ENCODE measurements at regions not wholly inside any gene's neighbourhood (a gene's known extent, or its start where the extent isn't known, plus 50 kb on each side); places are given as distances from the start of the nearest gene placed in this dataset.

- no peak for TF ChIP-seq POLR2AphosphoS5 (IDR thresholded peaks at IDR 0.05)
- WGBS = 72% methylated on average over 3 of the region's 3 CpGs
- Histone ChIP-seq H3K4me1 (no peaks in the 10 kb centered on the region), H3K36me3 (no peaks in the 10 kb centered on the region), H3K9me3 (no peaks in the 10 kb centered on the region), H3K27me3 (no peaks in the 10 kb centered on the region), H3K27ac (no peak overlapping the region), H3K4me3 (no peak overlapping the region)
- no peak for DNase-seq (ENCODE audit: low spot score in 2 of 2)
Measured at GRCh38 chr7:115409682-115410433, 488.0 kb downstream of the MDFIC start.

- no peak for TF ChIP-seq CTCF (IDR thresholded peaks at IDR 0.05)
- no peak for TF ChIP-seq EP300 (IDR thresholded peaks at IDR 0.05)
- TF ChIP-seq POLR2A (IDR thresholded peaks at IDR 0.05) = no peak
- TF ChIP-seq POLR2AphosphoS5 (IDR thresholded peaks at IDR 0.05) = no peak
- Histone ChIP-seq H3K27ac (no peak overlapping the region), H3K4me3 (no peak overlapping the region), H3K27me3 (no peaks in the 10 kb centered on the region), H3K36me3 (no peaks in the 10 kb centered on the region), H3K9me3 (no peaks in the 10 kb centered on the region), H3K4me1 (no peaks in the 10 kb centered on the region)
- no peak for DNase-seq (ENCODE audit: low spot score in 2 of 2)
Measured at GRCh38 chr7:115406219-115406618, 484.3 kb downstream of the MDFIC start.

GRCh38 chr7:115387137-115387536 lies 465.2 kb downstream of the MDFIC start:
- Histone ChIP-seq H3K27me3 (no peaks in the 10 kb centered on the region), H3K4me1 (no peaks in the 10 kb centered on the region), H3K4me3 (no peak overlapping the region), H3K36me3 (no peaks in the 10 kb centered on the region), H3K9me3 (no peaks in the 10 kb centered on the region), H3K27ac (no peak overlapping the region)
- TF ChIP-seq CTCF (IDR thresholded peaks at IDR 0.05) = no peak
- TF ChIP-seq POLR2A (IDR thresholded peaks at IDR 0.05) = no peak
- TF ChIP-seq EP300 (IDR thresholded peaks at IDR 0.05) = no peak
- TF ChIP-seq POLR2AphosphoS5 (IDR thresholded peaks at IDR 0.05) = no peak
- DNase-seq (ENCODE audit: low spot score in 2 of 2) = no peak

- no peak overlapping the region for H3K4me3 ChIP-seq
- DNase-seq (ENCODE audit: low spot score in 2 of 2) = no peak
- no peaks in the 10 kb centered on the region for H3K27me3 ChIP-seq
- no peaks in the 10 kb centered on the region for H3K4me1 ChIP-seq
- H3K27ac ChIP-seq = no peak overlapping the region
- TF ChIP-seq CTCF (IDR thresholded peaks at IDR 0.05) (no peak), EP300 (IDR thresholded peaks at IDR 0.05) (no peak)
- no peaks in the 10 kb centered on the region for H3K9me3 ChIP-seq
- no peaks in the 10 kb centered on the region for H3K36me3 ChIP-seq
- 84% methylated on average over 1 of the region's 1 CpG for WGBS
Measured at GRCh38 chr7:115379321-115379720, 457.4 kb downstream of the MDFIC start.

GRCh38 chr7:115368998-115369397 lies 447.1 kb downstream of the MDFIC start:
- Histone ChIP-seq H3K4me1 (no peaks in the 10 kb centered on the region), H3K27ac (no peak overlapping the region), H3K27me3 (no peaks in the 10 kb centered on the region), H3K9me3 (no peaks in the 10 kb centered on the region), H3K36me3 (no peaks in the 10 kb centered on the region), H3K4me3 (no peak overlapping the region)
- TF ChIP-seq POLR2AphosphoS5 (IDR thresholded peaks at IDR 0.05) (no peak), CTCF (IDR thresholded peaks at IDR 0.05) (no peak), EP300 (IDR thresholded peaks at IDR 0.05) (no peak), POLR2A (IDR thresholded peaks at IDR 0.05) (no peak)
- no peak for DNase-seq (ENCODE audit: low spot score in 2 of 2)

GRCh38 chr7:115363916-115364315 lies 442.0 kb downstream of the MDFIC start:
- DNase-seq (ENCODE audit: low spot score in 2 of 2) = no peak
- Histone ChIP-seq H3K4me3 (no peak overlapping the region), H3K27me3 (no peaks in the 10 kb centered on the region), H3K27ac (no peak overlapping the region), H3K9me3 (no peaks in the 10 kb centered on the region), H3K4me1 (no peaks in the 10 kb centered on the region), H3K36me3 (no peaks in the 10 kb centered on the region)
- no peak for TF ChIP-seq POLR2A (IDR thresholded peaks at IDR 0.05)
- TF ChIP-seq POLR2AphosphoS5 (IDR thresholded peaks at IDR 0.05) = no peak
- TF ChIP-seq CTCF (IDR thresholded peaks at IDR 0.05) = no peak
- TF ChIP-seq EP300 (IDR thresholded peaks at IDR 0.05) = no peak
- 94% methylated on average over 2 of the region's 2 CpGs for WGBS

Data from suprapubic skin (tissue), 4 donors.